PFSK-1 (cell line): ENCODE measurements at regions not wholly inside any gene's neighbourhood (a gene's known extent, or its start where the extent isn't known, plus 50 kb on each side); places are given as distances from the start of the nearest gene placed in this dataset.

ENCODE experiments used
- FOXP2 ChIP-seq: optimal IDR thresholded peaks from 2 replicates; pipeline ENCODE3; 2011; ENCODE audit warnings: borderline replicate concordance, control low read depth, inconsistent platforms; ENCODE audit not compliant: insufficient read depth; ENCODE audit errors: extremely low read length, extremely low read depth
- POLR2AphosphoS5 ChIP-seq: IDR thresholded peaks from 2 replicates; pipeline ENCODE4 v1.6.1; 2012; ENCODE audit warnings: low read depth, mild to moderate bottlenecking, control low read depth, low read length, moderate library complexity

- no peak for TF ChIP-seq POLR2AphosphoS5
- no peak for TF ChIP-seq FOXP2
These were observed 146.8 kb upstream of the GAP43 start for GRCh38 chr3:115476472-115476871.
